ENCODE measurements at regions not wholly inside any gene's neighbourhood (a gene's known extent, or its start where the extent isn't known, plus 50 kb on each side); places are given as distances from the start of the nearest gene placed in this dataset.

DNA sequence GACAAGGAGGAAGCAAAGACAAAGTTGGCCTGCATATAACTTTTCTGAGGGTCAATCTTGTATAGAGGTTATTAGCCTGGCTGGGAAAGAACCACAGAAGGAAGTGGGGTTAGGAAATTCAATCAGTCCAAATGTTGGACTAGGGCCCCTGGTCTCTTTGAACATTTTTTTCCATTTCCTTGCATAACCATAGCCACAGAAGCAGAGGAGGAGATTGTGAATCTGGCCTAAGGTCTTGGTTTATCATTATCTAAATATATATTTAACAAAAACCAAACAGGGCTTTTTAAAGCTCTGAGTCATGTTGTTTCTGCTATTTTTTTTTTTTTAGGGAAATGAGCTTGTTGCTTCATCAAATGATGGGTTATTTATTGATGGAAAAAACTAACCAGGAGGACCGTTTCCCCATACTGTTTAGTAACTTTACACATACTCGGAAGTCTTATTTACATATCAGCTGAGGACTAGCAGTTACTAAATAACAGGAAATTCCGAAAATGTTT is 97.7 kb upstream of the ACSL4 start:
- Histone ChIP-seq H3K9ac (ENCODE audit: low read length in 3 of 3) (no peak overlapping the region), H3K36me3 (ENCODE audit: control insufficient read depth in 2 of 3, insufficient read depth in 3 of 3, low read length in 3 of 3) (no peaks in the 10 kb centered on the region), H3K4me3 (ENCODE audit: low read length in 3 of 3) (no peak overlapping the region), H3K27me3 (ENCODE audit: control insufficient read depth, insufficient read depth, low read length) (no peaks in the 10 kb centered on the region), H3K4me1 (ENCODE audit: control insufficient read depth in 2 of 3, insufficient read depth in 2 of 3, low read depth in 1 of 3, low read length in 3 of 3) (peaks cover 0 to 5% (median 0%) of the 10 kb centered on the region in 3 donors), H3K27ac (ENCODE audit: low read depth in 2 of 2, low read length in 2 of 2) (peak overlapping the region; percentile 44 to 53), H3K9me3 (ENCODE audit: control insufficient read depth in 2 of 3, insufficient read depth in 1 of 3, low read length in 3 of 3) (no peaks in the 10 kb centered on the region)
- intact Hi-C loops (cut with DNase I), result no loop called here
- TF ChIP-seq, protein P1, sequence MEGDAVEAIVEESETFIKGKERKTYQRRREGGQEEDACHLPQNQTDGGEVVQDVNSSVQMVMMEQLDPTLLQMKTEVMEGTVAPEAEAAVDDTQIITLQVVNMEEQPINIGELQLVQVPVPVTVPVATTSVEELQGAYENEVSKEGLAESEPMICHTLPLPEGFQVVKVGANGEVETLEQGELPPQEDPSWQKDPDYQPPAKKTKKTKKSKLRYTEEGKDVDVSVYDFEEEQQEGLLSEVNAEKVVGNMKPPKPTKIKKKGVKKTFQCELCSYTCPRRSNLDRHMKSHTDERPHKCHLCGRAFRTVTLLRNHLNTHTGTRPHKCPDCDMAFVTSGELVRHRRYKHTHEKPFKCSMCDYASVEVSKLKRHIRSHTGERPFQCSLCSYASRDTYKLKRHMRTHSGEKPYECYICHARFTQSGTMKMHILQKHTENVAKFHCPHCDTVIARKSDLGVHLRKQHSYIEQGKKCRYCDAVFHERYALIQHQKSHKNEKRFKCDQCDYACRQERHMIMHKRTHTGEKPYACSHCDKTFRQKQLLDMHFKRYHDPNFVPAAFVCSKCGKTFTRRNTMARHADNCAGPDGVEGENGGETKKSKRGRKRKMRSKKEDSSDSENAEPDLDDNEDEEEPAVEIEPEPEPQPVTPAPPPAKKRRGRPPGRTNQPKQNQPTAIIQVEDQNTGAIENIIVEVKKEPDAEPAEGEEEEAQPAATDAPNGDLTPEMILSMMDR (IDR thresholded peaks at IDR 0.05; ENCODE audit: borderline replicate concordance, extremely low read depth, insufficient read depth), result no peak
- peak; percentile 95 for FAIRE-seq
- peak in 2 of 5 donors; percentile 23 to 29 for DNase-seq

DNA sequence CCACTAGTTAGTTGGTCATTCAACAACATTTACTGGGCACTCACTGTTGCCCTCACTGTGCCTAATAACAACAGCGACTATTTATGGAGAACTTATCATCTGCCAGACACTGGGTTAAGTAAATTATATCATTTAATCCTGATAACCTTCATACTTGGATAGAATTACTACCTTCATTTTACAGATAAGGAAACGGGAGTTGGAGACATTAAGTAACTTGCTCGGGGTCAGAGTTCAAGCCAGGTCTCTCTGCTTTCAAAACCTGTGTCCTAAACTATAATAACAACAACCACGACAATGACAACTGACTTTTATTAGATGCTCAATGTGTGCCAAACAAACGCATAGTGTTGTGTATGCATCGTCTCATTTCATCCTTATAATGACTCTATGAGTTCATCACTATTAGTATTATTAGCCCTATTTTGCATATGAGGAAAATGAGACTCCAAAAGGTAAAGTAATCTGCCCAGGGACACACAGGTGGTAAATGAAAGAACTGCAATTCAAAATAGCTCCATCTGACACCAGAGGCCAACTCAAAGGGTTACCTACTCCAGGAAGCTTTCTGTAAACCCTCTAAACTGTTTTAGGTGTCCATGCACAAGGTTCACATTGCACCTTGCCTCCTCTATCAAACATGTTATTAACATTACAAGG is 98.4 kb upstream of the ACSL4 start:
- no peak for DNase-seq
- Histone ChIP-seq H3K9me3 (ENCODE audit: control insufficient read depth in 2 of 3, insufficient read depth in 1 of 3, low read length in 3 of 3) (no peaks in the 10 kb centered on the region), H3K36me3 (ENCODE audit: control insufficient read depth in 2 of 3, insufficient read depth in 3 of 3, low read length in 3 of 3) (no peaks in the 10 kb centered on the region), H3K27me3 (ENCODE audit: control insufficient read depth, insufficient read depth, low read length) (no peaks in the 10 kb centered on the region), H3K9ac (ENCODE audit: low read length in 3 of 3) (no peak overlapping the region), H3K4me3 (ENCODE audit: low read length in 3 of 3) (no peak overlapping the region), H3K27ac (ENCODE audit: low read depth in 2 of 2, low read length in 2 of 2) (peak overlapping the region in 1 of 2 donors; percentile 43), H3K4me1 (ENCODE audit: control insufficient read depth in 2 of 3, insufficient read depth in 2 of 3, low read depth in 1 of 3, low read length in 3 of 3) (peaks cover 0 to 5% (median 0%) of the 10 kb centered on the region in 3 donors)
- intact Hi-C loops (cut with DNase I), result no loop called here
- TF ChIP-seq, protein P1 (IDR thresholded peaks at IDR 0.05; ENCODE audit: borderline replicate concordance, extremely low read depth, insufficient read depth), result no peak
- no peak for FAIRE-seq

DNA sequence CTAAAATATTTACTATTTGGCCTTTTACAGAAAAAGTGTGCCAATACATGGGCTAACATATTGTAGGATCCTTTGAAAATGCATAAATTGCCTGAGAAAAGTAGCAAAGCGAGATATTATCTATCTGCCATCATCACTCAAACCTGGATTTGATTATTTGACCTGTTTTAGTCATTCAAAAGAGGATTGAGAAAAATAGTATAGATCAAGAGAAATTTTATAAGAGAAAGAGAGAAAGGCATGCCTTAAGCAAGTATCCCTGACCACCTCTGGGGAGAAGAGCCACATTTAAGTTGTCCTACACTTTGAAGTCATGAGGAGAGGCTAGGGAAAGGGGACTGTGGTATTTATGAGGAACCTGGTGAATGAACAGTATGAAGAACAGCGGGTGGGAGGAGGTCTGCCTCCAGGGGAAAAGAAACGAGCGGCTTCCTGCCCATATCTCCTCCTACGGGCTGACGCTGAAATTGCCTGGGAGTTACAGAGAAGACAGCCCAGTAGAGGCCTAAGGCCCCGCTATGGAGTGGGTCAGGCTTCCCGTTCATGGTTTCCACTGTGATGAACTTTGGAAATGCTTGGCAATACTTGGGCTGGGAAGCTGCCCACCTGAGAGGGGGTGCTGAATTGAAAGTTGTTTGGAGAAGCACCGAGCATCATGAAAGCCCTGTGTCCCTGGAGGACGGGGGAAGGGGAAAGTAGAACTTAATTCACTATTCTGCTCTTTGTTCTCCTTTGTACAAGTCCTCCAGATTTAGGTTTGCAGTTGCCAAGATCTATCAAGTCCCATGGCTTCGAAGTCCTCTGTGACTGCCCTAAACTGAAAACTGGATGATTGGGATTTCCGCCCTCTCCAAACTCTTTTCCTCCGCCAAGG is 106.9 kb upstream of the ACSL4 start:
- H3K27ac ChIP-seq (ENCODE audit: low read depth in 2 of 2, low read length in 2 of 2), result no peak overlapping the region
- FAIRE-seq, result no peak
- no peak overlapping the region for H3K9ac ChIP-seq (ENCODE audit: low read length in 3 of 3)
- TF ChIP-seq, protein P1 (IDR thresholded peaks at IDR 0.05; ENCODE audit: borderline replicate concordance, extremely low read depth, insufficient read depth), result no peak
- H3K4me3 ChIP-seq (ENCODE audit: low read length in 3 of 3), result no peak overlapping the region
- H3K27me3 ChIP-seq (ENCODE audit: control insufficient read depth, insufficient read depth, low read length), result no peaks in the 10 kb centered on the region
- H3K4me1 ChIP-seq (ENCODE audit: control insufficient read depth in 2 of 3, insufficient read depth in 2 of 3, low read depth in 1 of 3, low read length in 3 of 3), result no peaks in the 10 kb centered on the region
- no peaks in the 10 kb centered on the region for H3K9me3 ChIP-seq (ENCODE audit: control insufficient read depth in 2 of 3, insufficient read depth in 1 of 3, low read length in 3 of 3)
- intact Hi-C loops (cut with DNase I), result no loop called here
- no peaks in the 10 kb centered on the region for H3K36me3 ChIP-seq (ENCODE audit: control insufficient read depth in 2 of 3, insufficient read depth in 3 of 3, low read length in 3 of 3)
- no peak for DNase-seq
